IPS-18a (cell line): ENCODE measurements at regions not wholly inside any gene's neighbourhood (a gene's known extent, or its start where the extent isn't known, plus 50 kb on each side); places are given as distances from the start of the nearest gene placed in this dataset.

ENCODE experiments used
- H3K27ac ChIP-seq: one replicate; pipeline ENCODE4 v1.5.1; 2013; ENCODE audit warnings: low read length
- H3K27me3 ChIP-seq: one replicate; pipeline ENCODE4 v1.6.1; 2013; ENCODE audit warnings: mild to moderate bottlenecking, low read length; ENCODE audit not compliant: control insufficient read depth, insufficient read depth
- H3K36me3 ChIP-seq: one replicate; pipeline ENCODE4 v1.6.1; 2013; ENCODE audit warnings: low read depth, low read length; ENCODE audit not compliant: control insufficient read depth
- H3K4me1 ChIP-seq: one replicate; pipeline ENCODE4 v1.6.1; 2013; ENCODE audit warnings: low read depth, low read length; ENCODE audit not compliant: control insufficient read depth
- H3K4me3 ChIP-seq: one replicate; pipeline ENCODE4 v1.5.1; 2013; ENCODE audit warnings: low read length
- H3K9ac ChIP-seq: one replicate; pipeline ENCODE4 v1.6.1; 2013; ENCODE audit warnings: mild to moderate bottlenecking, low read length, moderate library complexity
- H3K9me3 ChIP-seq: one replicate; pipeline ENCODE4 v1.6.1; 2013; ENCODE audit warnings: low read depth, low read length; ENCODE audit not compliant: control insufficient read depth

DNA sequence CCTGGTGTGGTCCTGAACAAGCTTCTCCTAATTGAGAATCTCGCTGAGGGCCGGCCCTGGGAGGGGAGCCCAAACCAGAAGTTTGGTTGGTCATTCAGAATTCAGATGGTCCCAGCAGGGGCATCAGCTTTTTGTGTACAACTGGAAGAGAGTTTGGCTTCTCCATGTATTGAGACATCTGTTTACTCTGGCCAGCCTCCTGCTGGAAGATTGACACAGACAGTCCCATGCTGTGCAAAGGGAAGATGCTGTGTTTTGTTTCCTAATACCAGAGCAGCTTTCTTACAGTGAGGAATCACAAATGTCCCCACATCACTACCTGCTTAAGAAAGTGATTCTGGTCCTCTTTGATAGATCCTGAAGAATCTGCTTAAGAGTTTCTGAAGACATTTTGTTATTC lies 97.8 kb downstream of the PLEKHG1 start:
- H3K9me3 ChIP-seq, result no peaks in the 10 kb centered on the region
- no peaks in the 10 kb centered on the region for H3K27me3 ChIP-seq
- H3K4me1 ChIP-seq, result no peaks in the 10 kb centered on the region
- no peak overlapping the region for H3K9ac ChIP-seq
- no peaks in the 10 kb centered on the region for H3K36me3 ChIP-seq
- no peak overlapping the region for H3K27ac ChIP-seq
- no peak overlapping the region for H3K4me3 ChIP-seq

GRCh38 chr6:150698391-150698790 lies 98.7 kb downstream of the PLEKHG1 start:
- Histone ChIP-seq H3K9ac (no peak overlapping the region), H3K4me1 (no peaks in the 10 kb centered on the region), H3K36me3 (no peaks in the 10 kb centered on the region), H3K9me3 (no peaks in the 10 kb centered on the region), H3K27me3 (no peaks in the 10 kb centered on the region), H3K4me3 (no peak overlapping the region), H3K27ac (no peak overlapping the region)

DNA sequence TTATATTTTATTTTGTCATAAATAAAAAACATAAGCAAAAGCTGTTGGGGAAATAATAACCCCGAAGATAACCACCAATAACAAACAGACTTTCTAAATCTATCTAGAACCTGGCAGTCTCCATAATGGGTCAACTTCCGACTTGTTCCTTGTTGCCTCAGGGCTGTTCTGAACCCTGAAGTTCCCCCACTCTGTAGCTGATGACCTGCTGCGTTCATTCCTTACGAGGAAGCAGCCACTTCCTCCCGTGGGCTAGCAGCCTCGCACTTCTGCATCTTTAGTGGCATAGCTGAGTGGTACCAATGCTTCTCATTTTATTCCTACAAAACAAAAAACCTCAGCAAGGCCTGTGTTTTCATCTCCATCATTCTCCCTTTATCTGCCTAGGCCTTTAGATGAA lies 103.0 kb downstream of the PLEKHG1 start:
- Histone ChIP-seq H3K4me3 (no peak overlapping the region), H3K4me1 (no peaks in the 10 kb centered on the region), H3K27me3 (no peaks in the 10 kb centered on the region), H3K9me3 (no peaks in the 10 kb centered on the region), H3K9ac (no peak overlapping the region), H3K36me3 (no peaks in the 10 kb centered on the region), H3K27ac (no peak overlapping the region)

DNA sequence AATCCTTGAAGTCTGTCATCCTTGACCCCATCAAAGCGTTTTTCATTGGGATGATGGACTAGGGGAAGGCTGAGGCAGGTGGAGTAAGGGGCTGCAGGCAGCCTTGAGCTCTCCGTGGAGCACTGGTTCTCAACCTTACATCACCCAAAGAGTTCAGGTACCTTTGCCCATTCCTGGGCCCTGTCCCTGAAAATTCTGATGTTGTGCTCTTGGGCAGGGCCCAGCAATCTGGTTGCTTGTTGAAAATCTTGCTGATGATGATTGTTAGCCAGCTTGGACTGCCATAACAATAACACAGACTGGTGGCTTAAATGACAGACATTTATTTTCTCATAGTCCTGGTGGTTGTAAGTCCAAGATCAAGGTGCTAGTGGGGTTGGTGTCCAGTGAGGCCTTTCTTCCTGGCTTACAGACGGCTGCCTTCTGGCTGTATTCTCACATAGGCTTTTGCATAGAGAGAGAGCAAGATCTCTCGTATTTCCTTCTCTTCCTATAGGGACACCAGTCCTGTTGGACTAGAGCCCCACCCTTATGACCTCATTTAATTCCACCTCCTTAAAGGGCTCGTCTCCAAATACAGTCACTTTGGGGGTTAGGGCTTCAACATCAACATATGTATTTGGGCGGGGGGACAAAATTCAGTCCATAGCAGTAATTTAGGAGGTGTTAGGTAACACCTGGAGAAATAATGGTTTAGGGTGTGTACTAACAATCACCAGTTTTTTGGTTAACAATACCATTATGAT lies 104.9 kb downstream of the PLEKHG1 start:
- Histone ChIP-seq H3K27me3 (no peaks in the 10 kb centered on the region), H3K36me3 (no peaks in the 10 kb centered on the region), H3K4me1 (no peaks in the 10 kb centered on the region), H3K4me3 (no peak overlapping the region), H3K27ac (no peak overlapping the region), H3K9me3 (no peaks in the 10 kb centered on the region), H3K9ac (no peak overlapping the region)

DNA sequence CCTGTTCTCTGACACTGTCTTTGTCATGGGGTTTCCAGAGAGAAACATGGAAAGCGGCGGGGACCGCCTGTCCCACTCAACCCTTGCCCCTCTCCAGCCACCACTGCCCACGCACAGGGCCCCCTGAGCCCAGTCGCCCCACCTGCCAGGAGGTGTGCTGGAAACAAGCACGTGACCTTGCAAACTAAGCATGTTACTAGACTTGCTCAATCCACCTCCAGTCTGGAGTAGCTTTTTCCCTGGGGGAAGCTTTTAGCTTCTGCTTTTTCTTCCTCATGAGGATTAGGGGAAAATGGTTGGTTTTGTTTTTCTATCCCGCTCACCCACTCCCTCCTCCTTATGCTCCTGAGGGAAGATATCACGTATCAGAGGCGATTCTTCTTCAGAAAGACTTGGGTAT lies 105.7 kb downstream of the PLEKHG1 start:
- H3K4me1 ChIP-seq, result no peaks in the 10 kb centered on the region
- H3K4me3 ChIP-seq, result no peak overlapping the region
- no peaks in the 10 kb centered on the region for H3K27me3 ChIP-seq

GRCh38 chr6:150710236-150710635 lies 110.6 kb downstream of the PLEKHG1 start:
- H3K9me3 ChIP-seq, result no peaks in the 10 kb centered on the region
- no peak overlapping the region for H3K9ac ChIP-seq
- H3K27me3 ChIP-seq, result no peaks in the 10 kb centered on the region
- no peak overlapping the region for H3K27ac ChIP-seq
- H3K36me3 ChIP-seq, result no peaks in the 10 kb centered on the region
- no peak overlapping the region for H3K4me3 ChIP-seq
- H3K4me1 ChIP-seq, result peaks cover 12% of the 10 kb centered on the region

More for the DNA sequence above, 105.7 kb downstream of the PLEKHG1 start:
- Histone ChIP-seq H3K36me3 (no peaks in the 10 kb centered on the region), H3K27ac (no peak overlapping the region), H3K9ac (no peak overlapping the region), H3K9me3 (no peaks in the 10 kb centered on the region)

DNA sequence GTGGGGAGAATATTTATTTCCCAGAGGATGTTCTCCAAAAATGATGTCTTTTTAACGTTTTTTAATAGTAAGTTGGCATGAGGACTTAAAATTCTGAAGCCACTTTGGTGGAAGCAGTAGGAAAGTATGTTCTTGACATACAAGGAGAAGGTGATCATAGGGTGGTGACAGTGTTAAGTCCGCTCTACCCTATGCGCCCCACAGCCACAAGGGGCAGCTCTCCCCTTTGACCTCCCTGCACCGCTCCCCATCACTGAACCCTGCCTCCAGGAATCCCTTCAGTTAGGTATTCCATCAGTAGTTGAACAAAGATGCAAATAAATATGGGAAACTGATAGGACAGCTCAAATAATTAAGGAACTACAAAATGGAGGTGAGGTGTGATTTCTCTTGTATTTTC lies 111.4 kb downstream of the PLEKHG1 start:
- Histone ChIP-seq H3K9me3 (no peaks in the 10 kb centered on the region), H3K4me1 (peaks cover 12% of the 10 kb centered on the region), H3K4me3 (no peak overlapping the region), H3K9ac (no peak overlapping the region), H3K27ac (no peak overlapping the region), H3K36me3 (no peaks in the 10 kb centered on the region), H3K27me3 (no peaks in the 10 kb centered on the region)

DNA sequence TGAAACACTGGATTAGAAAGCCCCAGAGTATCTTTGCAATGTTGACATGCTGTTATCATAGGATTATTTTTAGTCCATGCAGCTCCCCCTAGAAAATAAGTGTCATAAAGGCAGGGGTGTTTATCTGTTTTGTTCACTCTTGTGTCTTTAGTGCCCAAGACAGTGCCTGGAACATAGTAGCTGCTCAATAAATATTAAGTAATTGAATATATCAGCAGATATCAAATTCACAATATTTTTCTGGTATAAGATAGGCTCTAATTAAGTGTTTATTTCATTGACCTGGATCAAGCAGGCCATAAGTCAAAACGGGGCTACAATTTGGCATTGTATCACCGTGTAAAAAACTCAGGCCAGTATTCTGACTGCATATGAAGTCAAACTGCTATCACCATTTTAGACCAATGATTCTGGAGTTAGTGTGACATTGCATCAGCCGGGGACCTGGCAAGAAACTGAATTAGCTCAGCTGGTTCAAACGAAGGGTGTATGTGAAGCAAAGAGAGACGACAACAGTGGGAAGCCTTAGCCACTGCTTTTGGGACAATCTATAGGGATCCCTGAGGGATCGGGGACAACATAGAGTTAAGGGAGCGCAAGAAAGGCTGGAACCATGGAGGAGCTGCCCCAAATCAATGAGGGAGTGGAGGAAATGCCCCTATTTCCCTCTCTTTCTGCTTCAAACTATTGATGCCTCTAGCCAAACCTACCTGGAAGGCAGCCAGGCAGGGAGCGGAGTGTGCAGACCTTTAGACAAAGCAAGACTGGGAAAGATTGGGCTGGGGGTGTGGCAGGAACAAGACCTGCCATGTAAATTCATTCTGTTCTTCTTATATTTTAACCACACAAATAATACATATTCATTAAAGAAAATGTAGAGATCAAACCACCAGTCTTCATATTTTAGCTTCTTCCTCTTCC lies 112.2 kb downstream of the PLEKHG1 start:
- Histone ChIP-seq H3K4me1 (peaks cover 12% of the 10 kb centered on the region), H3K36me3 (no peaks in the 10 kb centered on the region), H3K9ac (no peak overlapping the region), H3K27ac (no peak overlapping the region), H3K9me3 (no peaks in the 10 kb centered on the region), H3K4me3 (no peak overlapping the region), H3K27me3 (no peaks in the 10 kb centered on the region)

GRCh38 chr6:150712505-150713252 lies 113.0 kb downstream of the PLEKHG1 start:
- H3K4me1 ChIP-seq, result peaks cover 12% of the 10 kb centered on the region
- H3K27me3 ChIP-seq, result no peaks in the 10 kb centered on the region
- H3K27ac ChIP-seq, result no peak overlapping the region
- no peaks in the 10 kb centered on the region for H3K36me3 ChIP-seq
- no peak overlapping the region for H3K4me3 ChIP-seq
- no peaks in the 10 kb centered on the region for H3K9me3 ChIP-seq
- no peak overlapping the region for H3K9ac ChIP-seq

DNA sequence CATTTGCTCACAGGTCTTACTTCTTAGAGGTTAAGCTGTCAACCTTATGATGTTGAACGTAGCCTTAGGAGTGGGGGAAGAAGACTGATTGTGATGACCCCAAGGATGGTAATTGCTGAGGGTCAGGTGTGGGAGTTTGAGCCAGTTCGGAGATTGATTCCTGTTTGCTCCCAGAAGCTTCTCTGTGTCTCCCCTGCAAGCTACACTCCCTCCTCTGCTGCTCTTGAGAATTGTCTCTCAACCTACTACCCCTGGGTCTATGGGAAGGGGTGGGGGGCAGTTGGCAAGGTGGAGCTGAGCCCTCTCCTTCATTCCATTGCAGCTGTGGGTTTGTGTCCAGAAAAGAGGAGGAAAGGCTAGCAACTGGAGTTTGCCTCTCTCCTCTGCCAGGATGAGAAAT lies 113.8 kb downstream of the PLEKHG1 start:
- no peaks in the 10 kb centered on the region for H3K9me3 ChIP-seq
- H3K36me3 ChIP-seq, result no peaks in the 10 kb centered on the region
- no peak overlapping the region for H3K27ac ChIP-seq
- no peak overlapping the region for H3K4me3 ChIP-seq
- H3K4me1 ChIP-seq, result peaks cover 12% of the 10 kb centered on the region
- no peaks in the 10 kb centered on the region for H3K27me3 ChIP-seq
- no peak overlapping the region for H3K9ac ChIP-seq

GRCh38 chr6:150713931-150714330 lies 114.2 kb downstream of the PLEKHG1 start:
- Histone ChIP-seq H3K4me3 (no peak overlapping the region), H3K36me3 (no peaks in the 10 kb centered on the region), H3K27me3 (no peaks in the 10 kb centered on the region), H3K9me3 (no peaks in the 10 kb centered on the region), H3K27ac (no peak overlapping the region), H3K9ac (no peak overlapping the region), H3K4me1 (peaks cover 12% of the 10 kb centered on the region)
